Hepatocyte (in vitro differentiated cells): ENCODE measurements at regions not wholly inside any gene's neighbourhood (a gene's known extent, or its start where the extent isn't known, plus 50 kb on each side); places are given as distances from the start of the nearest gene placed in this dataset.

ENCODE experiments used
- DNase-seq: peaks from one replicate; pipeline ENCODE4 v3.0.0-alpha.2; 2016; ENCODE audit warnings: low spot score
- H2AFZ ChIP-seq: fragments of 200-600 bp; sonication (generic); 2 replicates; pipeline ENCODE4 v1.6.0; 2016; ENCODE audit warnings: antibody characterized with exemption, mild to moderate bottlenecking
- H3K27ac ChIP-seq: fragments of 200-600 bp; sonication (generic); 2 replicates; pipeline ENCODE4 v1.5.1; 2016; ENCODE audit warnings: mild to moderate bottlenecking
- H3K27me3 ChIP-seq: fragments of 200-600 bp; sonication (generic); 2 replicates; pipeline ENCODE4 v1.6.1; 2016
- H3K36me3 ChIP-seq: fragments of 200-600 bp; sonication (generic); replicated peaks from 2 replicates; pipeline ENCODE4 v1.5.1; 2016; ENCODE audit warnings: low read depth; ENCODE audit not compliant: insufficient read depth
- H3K4me1 ChIP-seq: fragments of 200-600 bp; sonication (generic); 2 replicates; pipeline ENCODE4 v1.5.1; 2016; ENCODE audit warnings: mild to moderate bottlenecking, moderate library complexity; ENCODE audit not compliant: insufficient read depth
- H3K4me2 ChIP-seq: fragments of 200-600 bp; sonication (generic); 2 replicates; pipeline ENCODE4 v1.6.0; 2016
- H3K4me3 ChIP-seq: fragments of 200-600 bp; sonication (generic); 2 replicates; pipeline ENCODE4 v1.5.1; 2016; ENCODE audit warnings: mild to moderate bottlenecking
- H3K79me2 ChIP-seq: fragments of 200-600 bp; sonication (generic); 2 replicates; pipeline ENCODE4 v1.6.0; 2017; ENCODE audit warnings: mild to moderate bottlenecking
- H3K9me2 ChIP-seq: fragments of 200-600 bp; sonication (generic); replicated peaks from 2 replicates; pipeline ENCODE4 v1.6.0; 2017; ENCODE audit warnings: mild to moderate bottlenecking; ENCODE audit not compliant: insufficient read depth
- H3K9me3 ChIP-seq: fragments of 200-600 bp; sonication (generic); 2 replicates; pipeline ENCODE4 v1.5.1; 2016; ENCODE audit warnings: low read depth, mild to moderate bottlenecking
- H4K20me1 ChIP-seq: fragments of 200-600 bp; sonication (generic); 2 replicates; pipeline ENCODE4 v1.6.0; 2016; ENCODE audit warnings: mild to moderate bottlenecking; ENCODE audit not compliant: insufficient read depth, poor library complexity, severe bottlenecking
- CTCF ChIP-seq: fragments of 200-600 bp; sonication (generic); IDR thresholded peaks from 2 replicates; pipeline ENCODE4 v1.5.1; 2016; ENCODE audit warnings: antibody characterized with exemption, mild to moderate bottlenecking; ENCODE audit not compliant: poor library complexity
- EZH2 ChIP-seq: fragments of 200-600 bp; sonication (generic); IDR thresholded peaks from 2 replicates; pipeline ENCODE4 v1.6.1; 2016; ENCODE audit warnings: antibody characterized with exemption, mild to moderate bottlenecking, borderline replicate concordance
- EZH2phosphoT487 ChIP-seq: fragments of 200-600 bp; sonication (generic); IDR thresholded peaks from one replicate; pipeline ENCODE4 v1.6.1; 2018; ENCODE audit warnings: antibody characterized with exemption, mild to moderate bottlenecking, low read depth, moderate library complexity; ENCODE audit not compliant: unreplicated experiment, severe bottlenecking
- WGBS: methylation state at CpG from one replicate; pipeline ENCODE4 v1.1.6; 2016; ENCODE audit warnings: low lambda C conversion rate; ENCODE audit errors: missing lambda C conversion rate; 5-methylcytosine and 5-hydroxymethylcytosine counted together

DNA sequence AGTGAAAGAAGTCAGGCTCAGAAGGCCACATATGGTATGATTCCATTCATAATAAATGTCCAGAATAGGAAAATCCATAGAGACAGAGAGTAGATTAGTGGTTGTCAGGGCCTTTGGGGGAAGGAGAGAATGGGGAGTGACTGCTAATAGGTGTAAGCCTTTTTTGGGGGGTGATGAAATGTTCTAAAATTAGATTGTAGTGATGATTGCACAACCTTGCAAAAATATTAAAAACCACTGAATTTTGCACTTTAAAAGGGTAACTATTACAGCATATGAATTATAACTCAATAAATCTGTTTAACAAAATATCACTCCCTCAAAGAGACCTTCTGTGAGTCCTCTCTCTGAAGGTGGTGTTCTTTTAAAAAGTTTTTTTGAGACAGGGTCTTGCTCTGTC lies 72.3 kb upstream of the GRK3 start:
- Histone ChIP-seq H3K9me3 (no peaks in the 10 kb centered on the region), H3K4me1 (peaks cover 3% of the 10 kb centered on the region), H3K27me3 (no peaks in the 10 kb centered on the region), H3K36me3 (no peaks in the 10 kb centered on the region), H3K79me2 (no peaks in the 10 kb centered on the region), H4K20me1 (no peaks in the 10 kb centered on the region), H3K4me2 (no peak overlapping the region), H3K9me2 (no peaks in the 10 kb centered on the region), H3K4me3 (no peak overlapping the region), H2AFZ (no peak overlapping the region), H3K27ac (no peak overlapping the region)
- TF ChIP-seq CTCF (no peak), EZH2 (no peak), EZH2phosphoT487 (no peak)
- DNase-seq, result no peak

DNA sequence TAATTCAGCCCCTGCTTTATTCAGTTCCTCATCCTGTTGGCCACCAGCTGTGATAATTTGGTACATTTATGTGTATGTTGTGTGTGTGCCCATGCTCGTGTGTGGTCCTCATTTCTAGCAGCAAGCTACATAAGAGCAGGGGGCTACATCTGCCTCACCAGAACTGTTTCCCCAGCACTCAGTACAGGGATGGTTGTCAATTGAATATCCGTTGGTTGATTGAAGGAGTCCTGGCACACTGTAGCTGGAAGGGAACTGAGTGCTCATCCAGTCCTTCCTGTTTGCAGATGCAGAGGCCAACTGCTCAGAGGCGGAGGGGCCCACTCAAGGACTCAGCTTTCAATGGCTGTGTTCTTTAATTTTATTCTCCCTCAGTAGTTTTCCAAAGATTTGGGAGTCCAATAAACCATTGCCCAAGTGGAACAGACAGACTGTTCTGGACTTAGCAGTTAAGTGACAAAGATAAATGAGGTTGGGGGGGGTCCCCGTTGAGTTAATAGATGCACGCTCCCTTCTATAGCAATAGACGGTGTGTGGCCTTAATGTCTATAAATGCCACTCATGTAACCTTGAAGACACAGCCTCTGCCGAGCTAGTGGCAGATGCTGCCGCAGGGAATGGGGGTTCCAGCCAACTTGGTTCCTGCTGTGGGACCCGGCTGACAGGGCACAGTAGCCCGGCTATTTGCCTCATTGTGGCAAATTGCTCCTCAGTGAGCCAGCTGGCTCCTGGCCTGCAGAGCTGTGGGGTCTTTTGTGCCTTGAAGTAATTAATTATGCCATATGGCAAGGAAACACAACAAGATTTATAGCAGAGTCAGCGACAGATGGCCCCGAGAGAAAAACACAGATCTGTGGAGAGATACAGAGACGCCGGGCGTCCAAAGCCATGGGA lies 71.4 kb upstream of the GRK3 start:
- no peaks in the 10 kb centered on the region for H3K79me2 ChIP-seq
- 68% methylated on average over 15 of the region's 15 CpGs for whole genome bisulfite sequencing
- H3K4me1 ChIP-seq, result peaks cover 3% of the 10 kb centered on the region
- H2AFZ ChIP-seq, result no peak overlapping the region
- no peak overlapping the region for H3K27ac ChIP-seq
- no peaks in the 10 kb centered on the region for H4K20me1 ChIP-seq
- H3K36me3 ChIP-seq, result no peaks in the 10 kb centered on the region
- H3K4me3 ChIP-seq, result no peak overlapping the region
- no peak overlapping the region for H3K4me2 ChIP-seq
- TF ChIP-seq EZH2phosphoT487, result no peak
- no peak for TF ChIP-seq EZH2
- TF ChIP-seq CTCF, result no peak
- DNase-seq, result no peak
- H3K9me3 ChIP-seq, result no peaks in the 10 kb centered on the region
- H3K27me3 ChIP-seq, result no peaks in the 10 kb centered on the region
- no peaks in the 10 kb centered on the region for H3K9me2 ChIP-seq

GRCh38 chr22:25493794-25494193 lies 70.7 kb upstream of the GRK3 start:
- H3K4me3 ChIP-seq, result no peak overlapping the region
- no peaks in the 10 kb centered on the region for H3K27me3 ChIP-seq
- H4K20me1 ChIP-seq, result no peaks in the 10 kb centered on the region
- H3K4me2 ChIP-seq, result no peak overlapping the region
- no peaks in the 10 kb centered on the region for H3K79me2 ChIP-seq
- 89% methylated on average over 4 of the region's 4 CpGs for WGBS
- no peaks in the 10 kb centered on the region for H3K36me3 ChIP-seq
- peaks cover 3% of the 10 kb centered on the region for H3K4me1 ChIP-seq
- no peak overlapping the region for H2AFZ ChIP-seq
- DNase-seq, result no peak
- no peaks in the 10 kb centered on the region for H3K9me3 ChIP-seq
- H3K27ac ChIP-seq, result no peak overlapping the region
- TF ChIP-seq EZH2phosphoT487 (no peak), CTCF (no peak), EZH2 (no peak)
- H3K9me2 ChIP-seq, result no peaks in the 10 kb centered on the region
